ENCODE measurements at regions not wholly inside any gene's neighbourhood (a gene's known extent, or its start where the extent isn't known, plus 50 kb on each side); places are given as distances from the start of the nearest gene placed in this dataset.

DNA sequence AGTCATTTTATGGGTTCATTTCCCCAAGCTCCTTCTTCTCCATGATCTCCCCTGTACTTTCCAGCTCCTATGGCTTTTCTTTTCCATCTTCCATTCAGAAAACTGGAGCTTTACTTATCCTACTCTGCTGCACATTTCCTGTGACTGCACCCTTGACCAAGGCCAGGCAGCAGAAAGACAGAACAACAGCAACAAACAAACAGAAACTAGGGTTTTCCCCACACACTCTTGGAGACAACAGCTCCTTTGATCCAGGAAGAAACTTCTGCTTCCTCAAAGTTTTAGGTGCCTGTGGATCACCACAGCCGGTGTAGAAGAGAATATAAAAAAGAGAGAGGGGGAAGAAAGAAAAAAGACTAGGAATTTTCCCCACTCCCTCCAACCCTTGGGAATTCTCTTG, 342.3 kb upstream of the CFAP20DC start:
- no peak for TF ChIP-seq SIN3A (IDR thresholded peaks at IDR 0.05; ENCODE audit: borderline replicate concordance, insufficient read depth, low read length)
- TF ChIP-seq POLR2AphosphoS5 (IDR thresholded peaks at IDR 0.05; ENCODE audit: low read depth, low read length), result no peak
- no peak for TF ChIP-seq REST (IDR thresholded peaks at IDR 0.05; ENCODE audit: insufficient read depth in 1 of 2, low read depth in 2 of 2, low read length in 2 of 2)
- no peak for TF ChIP-seq TAF1 (IDR thresholded peaks at IDR 0.05; ENCODE audit: borderline replicate concordance, insufficient read depth, low read length)
